NT2/D1 (cell line): ENCODE measurements at regions not wholly inside any gene's neighbourhood (a gene's known extent, or its start where the extent isn't known, plus 50 kb on each side); places are given as distances from the start of the nearest gene placed in this dataset.

Experiments used
- YY1 ChIP-seq: IDR thresholded peaks from 2 replicates; pipeline ENCODE4 v1.6.1; 2011; ENCODE audit not compliant: insufficient read length, insufficient read depth
- ZNF274 ChIP-seq: IDR thresholded peaks from 2 replicates; pipeline ENCODE4 v1.6.1; 2011; ENCODE audit warnings: mild to moderate bottlenecking, low read depth, low read length

DNA sequence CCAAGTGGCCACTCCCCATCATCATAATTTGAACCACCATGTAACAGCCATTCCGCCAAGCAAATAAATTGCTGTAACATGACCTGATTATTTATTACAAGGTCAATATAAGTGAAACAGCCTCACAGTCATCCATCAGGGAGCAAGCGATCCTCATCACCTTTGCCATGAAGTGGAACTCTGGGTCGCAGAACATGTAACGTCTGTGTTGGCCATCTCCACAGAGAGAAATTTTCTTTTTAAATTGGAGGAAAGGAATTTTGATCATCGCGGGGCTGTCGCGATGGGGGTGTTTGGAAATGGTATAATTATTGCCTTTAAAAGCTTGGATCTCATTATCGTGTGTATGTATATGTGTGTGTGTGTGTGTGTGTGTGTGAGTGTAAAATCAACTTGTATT is 90.2 kb downstream of the SHOX start:
- TF ChIP-seq YY1: no peak
- TF ChIP-seq ZNF274: no peak
